ENCODE measurements at regions not wholly inside any gene's neighbourhood (a gene's known extent, or its start where the extent isn't known, plus 50 kb on each side); places are given as distances from the start of the nearest gene placed in this dataset.

DNA sequence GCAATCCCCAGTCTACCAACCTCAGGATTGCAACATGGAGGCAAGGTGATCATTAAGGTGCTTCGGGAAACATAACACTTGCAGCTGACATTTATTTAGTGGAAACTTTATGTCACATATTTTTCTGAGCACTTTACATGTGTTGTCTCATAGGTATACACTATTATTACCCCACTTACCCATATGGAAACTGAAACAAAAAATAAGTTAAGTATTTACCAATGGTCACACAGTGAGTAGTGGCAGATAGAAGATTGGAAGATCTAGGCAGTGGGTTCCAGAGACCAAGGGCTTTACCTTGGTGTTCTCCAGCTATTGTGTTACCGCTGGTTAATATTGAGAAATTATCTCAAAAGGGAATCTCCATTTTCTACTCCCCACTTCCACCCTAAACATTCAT is 1279.1 kb upstream of the SORCS1 start:
- TF ChIP-seq, protein P1, sequence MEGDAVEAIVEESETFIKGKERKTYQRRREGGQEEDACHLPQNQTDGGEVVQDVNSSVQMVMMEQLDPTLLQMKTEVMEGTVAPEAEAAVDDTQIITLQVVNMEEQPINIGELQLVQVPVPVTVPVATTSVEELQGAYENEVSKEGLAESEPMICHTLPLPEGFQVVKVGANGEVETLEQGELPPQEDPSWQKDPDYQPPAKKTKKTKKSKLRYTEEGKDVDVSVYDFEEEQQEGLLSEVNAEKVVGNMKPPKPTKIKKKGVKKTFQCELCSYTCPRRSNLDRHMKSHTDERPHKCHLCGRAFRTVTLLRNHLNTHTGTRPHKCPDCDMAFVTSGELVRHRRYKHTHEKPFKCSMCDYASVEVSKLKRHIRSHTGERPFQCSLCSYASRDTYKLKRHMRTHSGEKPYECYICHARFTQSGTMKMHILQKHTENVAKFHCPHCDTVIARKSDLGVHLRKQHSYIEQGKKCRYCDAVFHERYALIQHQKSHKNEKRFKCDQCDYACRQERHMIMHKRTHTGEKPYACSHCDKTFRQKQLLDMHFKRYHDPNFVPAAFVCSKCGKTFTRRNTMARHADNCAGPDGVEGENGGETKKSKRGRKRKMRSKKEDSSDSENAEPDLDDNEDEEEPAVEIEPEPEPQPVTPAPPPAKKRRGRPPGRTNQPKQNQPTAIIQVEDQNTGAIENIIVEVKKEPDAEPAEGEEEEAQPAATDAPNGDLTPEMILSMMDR (conservative IDR thresholded peaks at IDR 0.05; ENCODE audit: low read depth, low read length) = no peak
- TF ChIP-seq EZH2 (IDR thresholded peaks at IDR 0.05; ENCODE audit: low read length, unreplicated experiment) (no peak), EZH2phosphoT487 (IDR thresholded peaks at IDR 0.05; ENCODE audit: borderline replicate concordance, low read length) (no peak)
